Activated CD4-positive, alpha-beta T cell treated with anti-CD3 and anti-CD28 coated beads, Interleukin-2, amount 10 ng/mL, durations not matched to agents 24 days and 14 days (primary cell): ENCODE measurements at regions not wholly inside any gene's neighbourhood (a gene's known extent, or its start where the extent isn't known, plus 50 kb on each side); places are given as distances from the start of the nearest gene placed in this dataset.
"Not testable (repeated sequence)": the region's sequence is repeated elsewhere in the genome, so short reads cannot be mapped to it uniquely, and the experiment has no call there.

Experiments
- DNase-seq: peaks from one replicate; pipeline ENCODE4 v3.0.0; 2022
- H3K27ac Mint-ChIP-seq: one replicate; pipeline ENCODE4 v1.8.0; 2022; ENCODE audit warnings: mild to moderate bottlenecking, mixed read lengths
- H3K27me3 Mint-ChIP-seq: one replicate; pipeline ENCODE4 v1.8.0; 2022; ENCODE audit warnings: mixed read lengths
- H3K36me3 Mint-ChIP-seq: one replicate; pipeline ENCODE4 v1.8.0; 2022; ENCODE audit warnings: low read depth, mild to moderate bottlenecking, mixed read lengths
- H3K4me1 Mint-ChIP-seq: one replicate; pipeline ENCODE4 v1.8.0; 2021; ENCODE audit warnings: mixed read lengths
- H3K4me3 Mint-ChIP-seq: one replicate; pipeline ENCODE4 v1.8.0; 2022; ENCODE audit warnings: mild to moderate bottlenecking, moderate library complexity, mixed read lengths
- H3K9me3 Mint-ChIP-seq: one replicate; pipeline ENCODE4 v1.8.0; 2021; ENCODE audit warnings: mixed read lengths
- intact Hi-C: fragments of 100-400 bp; cut with micrococcal nuclease; formaldehyde crosslinking; loops from one replicate; pipeline ENCODE4 v1.15.1; 2023

DNA sequence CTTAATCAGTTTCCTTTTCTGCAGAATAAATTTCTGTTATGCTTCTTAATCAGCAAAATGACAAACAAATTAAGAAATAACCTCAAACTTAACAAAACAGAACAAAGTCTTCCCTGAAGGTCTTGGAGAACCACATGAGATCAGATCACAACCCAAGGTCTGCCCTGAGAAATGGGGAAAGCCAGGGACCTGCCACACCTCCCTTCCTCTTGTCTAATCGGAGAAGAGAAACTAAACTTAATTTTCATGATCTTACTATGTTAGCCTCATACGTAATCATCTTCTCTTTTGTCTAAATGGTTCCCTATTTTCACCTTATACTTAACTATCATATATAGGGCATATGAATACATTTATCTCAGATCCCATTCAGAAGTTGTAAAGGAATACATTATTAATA is 405.4 kb upstream of the SPATA31A3 start:
- H3K9me3 Mint-ChIP-seq, intact Hi-C loops, H3K36me3 Mint-ChIP-seq, H3K27me3 Mint-ChIP-seq, H3K4me1 Mint-ChIP-seq, H3K27ac Mint-ChIP-seq, DNase-seq, H3K4me3 Mint-ChIP-seq: not testable (repeated sequence)

DNA sequence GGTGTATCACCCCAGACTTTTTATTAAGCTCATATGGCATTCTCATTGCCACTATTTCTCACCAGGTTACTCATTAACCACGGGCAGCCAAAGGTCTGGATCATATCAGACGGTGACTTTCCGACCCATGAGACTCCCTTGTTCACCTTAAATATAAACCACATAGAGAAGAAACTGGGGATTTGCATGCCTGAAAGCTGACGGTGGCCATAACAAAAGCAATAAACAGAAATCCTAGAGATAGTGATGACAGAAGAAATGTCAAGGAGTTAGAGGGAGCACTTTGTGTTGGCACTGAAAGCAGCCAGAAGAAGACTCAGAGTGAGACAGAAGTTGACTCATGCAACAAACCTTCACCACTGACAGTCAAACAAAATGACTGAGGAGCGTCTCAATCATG is 402.4 kb upstream of the SPATA31A3 start:
- H3K27me3 Mint-ChIP-seq, intact Hi-C loops, H3K9me3 Mint-ChIP-seq, H3K4me1 Mint-ChIP-seq, H3K36me3 Mint-ChIP-seq, H3K27ac Mint-ChIP-seq, DNase-seq, H3K4me3 Mint-ChIP-seq: not testable (repeated sequence)

DNA sequence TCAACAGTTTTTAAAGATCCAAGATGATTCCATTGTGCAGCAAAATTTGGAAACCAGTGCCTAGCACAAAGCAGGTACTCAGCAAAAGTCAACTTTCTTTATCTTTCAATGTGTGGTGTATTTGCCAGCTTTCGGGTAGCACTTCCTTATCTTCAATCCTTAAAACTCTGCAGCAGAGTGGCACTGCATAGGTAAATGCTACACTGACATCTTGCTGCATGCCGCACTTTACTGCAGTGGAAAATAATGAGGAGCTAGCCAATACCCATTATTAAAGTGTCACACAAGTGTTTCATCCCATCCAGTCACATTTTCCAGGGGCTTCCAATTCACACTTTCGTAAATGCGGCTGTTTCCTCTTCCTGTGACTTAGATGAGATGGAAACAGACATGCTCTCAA is 401.7 kb upstream of the SPATA31A3 start:
- H3K27me3 Mint-ChIP-seq, intact Hi-C loops, H3K4me3 Mint-ChIP-seq, H3K4me1 Mint-ChIP-seq, H3K36me3 Mint-ChIP-seq, H3K9me3 Mint-ChIP-seq, DNase-seq, H3K27ac Mint-ChIP-seq: not testable (repeated sequence)

DNA sequence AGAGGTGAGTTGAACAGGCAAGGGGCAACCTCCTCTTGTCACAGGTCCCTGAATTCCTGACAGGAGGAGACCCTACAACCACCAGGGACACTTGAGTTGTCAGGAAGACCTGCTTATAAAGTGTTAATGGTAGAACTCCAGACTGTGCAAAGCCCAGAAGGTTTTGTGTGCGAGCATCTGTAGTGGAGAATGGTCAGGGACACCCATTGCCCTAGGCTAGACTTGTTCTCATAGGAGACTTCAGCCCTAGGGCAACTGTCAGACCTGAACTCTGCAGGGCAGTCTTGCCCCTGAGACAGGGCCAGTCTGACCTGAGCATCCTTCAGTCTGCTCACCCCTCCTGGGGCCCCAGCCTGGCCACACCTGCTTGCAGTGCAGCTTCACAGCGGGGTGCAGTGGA is 377.3 kb upstream of the SPATA31A3 start:
- H3K4me1 Mint-ChIP-seq, H3K4me3 Mint-ChIP-seq, intact Hi-C loops, DNase-seq, H3K36me3 Mint-ChIP-seq, H3K27ac Mint-ChIP-seq, H3K9me3 Mint-ChIP-seq, H3K27me3 Mint-ChIP-seq: not testable (repeated sequence)

DNA sequence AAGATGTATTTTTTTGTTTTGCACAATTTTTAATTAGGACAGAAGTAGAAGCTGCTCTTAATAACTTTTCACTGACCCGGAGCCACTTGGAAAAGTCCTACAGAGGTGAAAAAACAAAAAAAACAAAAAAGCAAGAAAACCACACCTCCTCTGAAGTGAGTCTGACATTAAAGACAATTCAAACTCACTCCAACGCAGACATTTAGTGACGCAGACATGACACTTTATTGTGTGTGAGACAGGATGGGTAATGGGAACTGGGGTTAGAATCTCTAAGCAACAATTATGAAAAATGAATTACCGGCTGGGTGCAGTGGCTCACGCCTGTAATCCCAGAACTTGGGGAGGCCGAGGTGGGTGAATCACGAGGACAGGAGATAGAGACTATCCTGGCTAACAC is 370.0 kb upstream of the SPATA31A3 start:
- intact Hi-C loops, H3K36me3 Mint-ChIP-seq, H3K27me3 Mint-ChIP-seq, H3K4me3 Mint-ChIP-seq, H3K27ac Mint-ChIP-seq, H3K4me1 Mint-ChIP-seq, H3K9me3 Mint-ChIP-seq, DNase-seq: not testable (repeated sequence)

DNA sequence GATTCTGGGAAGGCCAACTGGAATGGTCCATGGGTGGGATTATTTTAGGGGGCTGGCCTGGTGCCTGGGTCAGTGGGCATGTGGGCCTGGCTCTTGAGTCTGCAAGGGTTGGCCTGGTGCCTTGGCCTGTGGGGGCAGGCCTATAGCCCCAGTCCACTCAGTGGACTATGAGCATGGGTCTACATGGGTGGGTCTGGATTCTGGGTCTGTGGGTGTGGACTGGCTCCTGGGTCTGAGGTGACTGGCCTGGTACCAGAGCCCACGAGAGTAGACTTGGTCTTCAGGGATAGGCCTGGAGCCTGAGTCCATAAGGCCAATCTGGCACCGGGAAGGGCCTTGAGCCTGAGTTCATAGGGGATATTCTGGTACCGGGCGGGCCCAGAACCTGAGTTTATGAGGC is 361.6 kb upstream of the SPATA31A3 start:
- DNase-seq, H3K4me1 Mint-ChIP-seq, H3K36me3 Mint-ChIP-seq, H3K4me3 Mint-ChIP-seq, H3K27me3 Mint-ChIP-seq, H3K9me3 Mint-ChIP-seq, intact Hi-C loops, H3K27ac Mint-ChIP-seq: not testable (repeated sequence)

DNA sequence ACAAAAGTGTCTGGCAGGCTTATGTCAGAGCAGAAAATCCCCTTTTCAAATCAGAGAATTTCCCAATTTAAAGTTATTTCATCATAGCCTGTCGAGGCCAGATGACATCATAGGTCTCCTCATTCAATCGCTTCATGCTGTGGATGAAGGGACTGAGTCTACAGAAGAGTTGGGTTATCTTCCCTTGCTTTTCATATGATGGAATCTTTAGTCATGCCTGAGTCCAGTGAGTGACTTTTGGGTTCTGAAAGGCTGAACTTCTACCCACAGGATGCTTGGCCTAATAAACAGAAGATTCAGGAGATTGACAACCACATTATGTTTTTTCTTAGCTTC is 357.0 kb upstream of the SPATA31A3 start:
- DNase-seq, intact Hi-C loops, H3K4me3 Mint-ChIP-seq, H3K36me3 Mint-ChIP-seq, H3K27ac Mint-ChIP-seq, H3K4me1 Mint-ChIP-seq, H3K9me3 Mint-ChIP-seq, H3K27me3 Mint-ChIP-seq: not testable (repeated sequence)

DNA sequence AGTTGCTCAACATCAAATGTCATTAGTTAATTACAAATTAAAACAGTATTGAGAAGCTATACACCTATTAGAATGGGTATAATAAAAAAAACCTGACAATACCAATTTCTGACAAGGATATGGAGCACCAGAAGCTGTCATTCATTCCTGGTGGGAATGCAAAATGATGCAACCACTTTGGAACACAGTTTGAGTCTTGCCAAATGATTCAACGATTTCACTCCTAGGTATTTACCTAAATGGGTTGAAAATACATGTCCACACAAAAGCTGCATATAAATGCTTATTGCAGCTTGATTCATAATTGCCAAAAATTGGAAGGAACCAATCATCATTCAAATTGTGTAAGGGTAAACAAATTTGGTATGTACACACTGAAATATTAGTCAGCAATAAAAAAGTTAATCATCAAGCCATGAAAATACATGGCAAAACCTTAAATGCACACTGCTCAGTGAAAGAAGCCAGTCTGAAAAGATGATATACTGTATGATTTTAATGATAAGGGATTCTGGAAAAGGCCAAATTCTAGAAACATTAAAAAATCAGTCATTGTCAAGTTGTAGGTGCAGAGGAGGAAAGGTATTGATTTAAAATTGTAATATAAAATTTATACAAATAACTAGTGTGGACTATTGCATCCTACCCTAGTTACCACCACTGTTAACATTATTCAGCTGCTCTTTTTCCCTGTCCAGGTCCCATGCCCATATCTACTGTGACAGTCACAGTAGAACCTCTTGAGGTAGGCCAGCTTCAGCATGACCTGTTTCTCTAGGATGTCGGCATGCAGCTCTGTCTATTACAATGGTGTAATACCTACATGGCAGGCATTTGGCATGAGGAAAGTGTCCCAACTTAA is 356.4 kb upstream of the SPATA31A3 start:
- intact Hi-C loops, H3K27ac Mint-ChIP-seq, H3K4me3 Mint-ChIP-seq, H3K36me3 Mint-ChIP-seq, DNase-seq, H3K9me3 Mint-ChIP-seq, H3K27me3 Mint-ChIP-seq, H3K4me1 Mint-ChIP-seq: not testable (repeated sequence)

DNA sequence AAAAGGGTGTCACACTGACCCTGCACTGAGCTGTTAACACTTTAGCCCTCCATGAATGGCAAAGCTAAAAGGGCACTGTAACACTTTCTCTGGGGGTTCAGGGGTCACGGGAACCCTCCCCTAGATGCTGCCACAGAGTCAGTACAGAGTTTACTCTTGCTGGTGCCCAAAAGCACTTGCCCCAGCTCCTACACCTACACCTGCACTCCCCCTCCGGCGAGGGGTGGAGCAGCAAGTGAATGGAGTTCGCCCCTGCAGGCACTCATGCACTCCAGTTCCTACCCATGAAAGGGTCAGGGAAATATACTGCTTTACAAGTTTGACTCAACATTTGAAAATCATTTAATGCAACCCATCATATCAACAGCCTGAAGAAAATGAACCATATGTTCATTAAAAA is 355.7 kb upstream of the SPATA31A3 start:
- H3K9me3 Mint-ChIP-seq, H3K36me3 Mint-ChIP-seq, H3K4me1 Mint-ChIP-seq, DNase-seq, H3K27me3 Mint-ChIP-seq, intact Hi-C loops, H3K4me3 Mint-ChIP-seq, H3K27ac Mint-ChIP-seq: not testable (repeated sequence)

DNA sequence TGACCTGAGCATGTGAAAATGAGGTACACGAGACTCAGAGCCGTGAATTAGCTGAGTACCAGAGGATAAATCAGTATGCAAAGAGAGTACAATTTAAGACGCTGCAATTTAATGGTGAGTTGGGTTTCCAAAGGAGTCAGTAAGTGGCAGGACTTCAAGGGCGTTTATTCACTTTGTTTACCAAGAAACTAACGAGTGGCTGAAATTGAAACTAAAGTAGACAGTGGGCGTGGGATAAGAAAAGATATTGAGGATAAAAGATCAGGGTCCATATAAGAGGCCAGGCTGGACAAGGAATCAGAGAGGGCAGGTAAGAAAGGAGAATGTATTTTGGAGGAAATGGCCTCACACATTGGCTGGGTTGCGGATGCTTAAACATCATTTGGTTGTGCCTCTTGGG is 346.9 kb upstream of the SPATA31A3 start:
- DNase-seq, H3K4me1 Mint-ChIP-seq, H3K4me3 Mint-ChIP-seq, H3K36me3 Mint-ChIP-seq, H3K27me3 Mint-ChIP-seq, intact Hi-C loops, H3K9me3 Mint-ChIP-seq, H3K27ac Mint-ChIP-seq: not testable (repeated sequence)

DNA sequence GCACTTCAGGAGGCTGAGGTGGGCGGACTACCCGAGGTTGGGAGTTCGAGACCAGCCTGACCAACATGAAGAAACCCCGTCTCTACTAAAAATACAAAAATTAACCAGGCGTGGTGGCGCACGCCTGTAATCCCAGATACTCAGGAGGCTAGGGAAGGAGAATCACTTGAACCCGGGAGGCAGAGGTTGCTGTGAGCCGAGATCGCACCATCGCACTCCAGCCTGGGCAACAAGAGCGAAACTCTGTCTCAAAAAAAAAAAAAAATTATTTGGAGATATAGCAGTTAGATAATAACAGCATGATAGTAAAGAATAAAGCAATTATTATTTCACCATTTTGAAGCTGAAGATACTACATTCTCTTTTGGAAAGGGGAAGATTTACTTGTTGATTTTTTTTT is 345.9 kb upstream of the SPATA31A3 start:
- H3K4me3 Mint-ChIP-seq, DNase-seq, H3K36me3 Mint-ChIP-seq, H3K27me3 Mint-ChIP-seq, H3K27ac Mint-ChIP-seq, H3K4me1 Mint-ChIP-seq, intact Hi-C loops, H3K9me3 Mint-ChIP-seq: not testable (repeated sequence)

DNA sequence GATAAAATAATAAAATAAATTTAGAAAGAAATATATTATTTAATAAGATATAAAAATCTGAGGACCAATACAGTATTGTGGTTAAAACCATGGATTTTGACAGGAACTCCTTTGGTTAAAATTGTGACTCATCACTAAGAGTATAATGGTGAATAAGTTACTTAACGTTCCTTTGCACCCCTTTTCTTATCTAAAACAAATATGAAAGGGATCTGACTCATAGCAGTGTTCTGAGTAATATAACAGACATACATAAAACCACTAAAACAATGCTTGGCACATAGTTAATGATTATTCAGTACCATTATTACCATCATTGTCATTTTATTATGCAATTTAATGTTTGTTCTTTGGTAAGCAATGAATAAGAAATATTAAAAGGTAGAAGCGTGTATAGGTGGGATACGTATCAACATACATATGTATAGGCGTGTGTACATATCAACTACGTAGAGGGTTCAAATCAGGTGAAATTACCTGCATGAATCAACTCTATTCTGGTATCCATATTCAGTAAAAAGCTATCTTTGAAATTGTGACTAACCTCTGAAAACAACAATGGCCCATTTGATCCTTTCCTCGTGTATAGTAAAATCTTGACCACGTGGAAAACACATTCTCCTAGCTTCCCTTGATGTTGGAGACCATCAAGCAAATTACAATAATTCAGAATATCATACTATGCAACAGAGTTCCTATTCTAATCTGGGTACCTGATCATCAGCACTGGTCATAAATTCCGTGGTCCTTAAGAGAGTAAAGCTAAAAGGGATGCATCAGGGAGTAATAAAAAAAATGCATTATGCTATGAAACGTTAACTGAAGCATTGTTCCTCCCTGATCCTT is 342.6 kb upstream of the SPATA31A3 start:
- intact Hi-C loops, DNase-seq: not testable (repeated sequence)

DNA sequence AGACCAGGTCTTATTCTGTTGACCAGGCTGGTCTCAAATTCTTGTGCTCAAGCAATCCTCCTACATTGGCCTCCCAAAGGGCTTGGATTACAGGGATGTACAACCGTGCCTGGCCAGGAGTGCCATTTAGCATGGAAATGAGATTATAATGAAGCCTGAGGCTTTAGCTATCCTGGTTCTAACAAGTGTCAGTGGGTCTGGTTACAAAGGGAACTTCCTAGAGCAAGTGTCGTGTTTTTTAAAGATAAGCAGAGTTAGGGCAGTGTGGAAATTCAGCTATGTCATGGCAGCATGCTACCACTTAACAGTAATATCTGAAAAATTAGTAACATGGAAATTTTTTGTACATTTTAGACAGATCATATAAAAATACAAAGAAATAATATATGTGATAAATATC is 339.3 kb upstream of the SPATA31A3 start:
- intact Hi-C loops, H3K9me3 Mint-ChIP-seq, H3K36me3 Mint-ChIP-seq, H3K27ac Mint-ChIP-seq, H3K4me1 Mint-ChIP-seq, DNase-seq, H3K27me3 Mint-ChIP-seq, H3K4me3 Mint-ChIP-seq: not testable (repeated sequence)

More for the DNA sequence above, 342.6 kb upstream of the SPATA31A3 start:
- H3K9me3 Mint-ChIP-seq, H3K27ac Mint-ChIP-seq, H3K27me3 Mint-ChIP-seq, H3K4me3 Mint-ChIP-seq, H3K36me3 Mint-ChIP-seq, H3K4me1 Mint-ChIP-seq: not testable (repeated sequence)

DNA sequence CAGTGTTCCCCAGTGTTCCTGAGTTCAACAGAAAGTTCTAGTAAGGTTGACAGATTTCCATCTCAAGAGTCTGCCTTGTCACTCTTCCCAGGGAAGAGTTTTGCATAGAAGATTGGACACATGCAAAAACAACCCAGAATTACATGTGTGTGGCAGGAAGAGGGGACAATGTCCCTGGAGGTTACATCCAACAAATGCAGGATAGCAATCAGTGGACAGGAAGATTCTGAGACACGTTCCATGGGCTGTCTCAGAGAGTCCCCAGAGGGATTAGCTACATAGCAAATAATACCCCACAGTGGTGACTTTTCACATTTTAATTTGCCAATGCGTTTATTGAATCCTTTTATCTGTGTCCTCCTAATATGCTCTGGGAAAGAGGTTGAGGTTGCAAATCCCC is 321.1 kb upstream of the SPATA31A3 start:
- intact Hi-C loops, result not testable (repeated sequence)

More for the DNA sequence above, 321.1 kb upstream of the SPATA31A3 start:
- H3K4me1 Mint-ChIP-seq, H3K27me3 Mint-ChIP-seq, DNase-seq, H3K4me3 Mint-ChIP-seq, H3K36me3 Mint-ChIP-seq, H3K27ac Mint-ChIP-seq, H3K9me3 Mint-ChIP-seq: not testable (repeated sequence)
